ENCODE measurements at regions not wholly inside any gene's neighbourhood (a gene's known extent, or its start where the extent isn't known, plus 50 kb on each side); places are given as distances from the start of the nearest gene placed in this dataset.

GRCh38 chr6:104472021-104472901, 387.5 kb downstream of the HACE1 start:
- TF ChIP-seq, protein P1, sequence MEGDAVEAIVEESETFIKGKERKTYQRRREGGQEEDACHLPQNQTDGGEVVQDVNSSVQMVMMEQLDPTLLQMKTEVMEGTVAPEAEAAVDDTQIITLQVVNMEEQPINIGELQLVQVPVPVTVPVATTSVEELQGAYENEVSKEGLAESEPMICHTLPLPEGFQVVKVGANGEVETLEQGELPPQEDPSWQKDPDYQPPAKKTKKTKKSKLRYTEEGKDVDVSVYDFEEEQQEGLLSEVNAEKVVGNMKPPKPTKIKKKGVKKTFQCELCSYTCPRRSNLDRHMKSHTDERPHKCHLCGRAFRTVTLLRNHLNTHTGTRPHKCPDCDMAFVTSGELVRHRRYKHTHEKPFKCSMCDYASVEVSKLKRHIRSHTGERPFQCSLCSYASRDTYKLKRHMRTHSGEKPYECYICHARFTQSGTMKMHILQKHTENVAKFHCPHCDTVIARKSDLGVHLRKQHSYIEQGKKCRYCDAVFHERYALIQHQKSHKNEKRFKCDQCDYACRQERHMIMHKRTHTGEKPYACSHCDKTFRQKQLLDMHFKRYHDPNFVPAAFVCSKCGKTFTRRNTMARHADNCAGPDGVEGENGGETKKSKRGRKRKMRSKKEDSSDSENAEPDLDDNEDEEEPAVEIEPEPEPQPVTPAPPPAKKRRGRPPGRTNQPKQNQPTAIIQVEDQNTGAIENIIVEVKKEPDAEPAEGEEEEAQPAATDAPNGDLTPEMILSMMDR (conservative IDR thresholded peaks at IDR 0.05 in 1 of 2, IDR thresholded peaks at IDR 0.05 in 1 of 2; ENCODE audit: extremely low read depth in 1 of 2, insufficient read depth in 1 of 2, low read depth in 1 of 2, low read length in 2 of 2): no peak
- no peak for TF ChIP-seq EZH2 (IDR thresholded peaks at IDR 0.05; ENCODE audit: borderline replicate concordance, low read length)
